Nephron (organoid): ENCODE measurements at regions not wholly inside any gene's neighbourhood (a gene's known extent, or its start where the extent isn't known, plus 50 kb on each side); places are given as distances from the start of the nearest gene placed in this dataset.
"Not testable (repeated sequence)": the region's sequence is repeated elsewhere in the genome, so short reads cannot be mapped to it uniquely, and the experiment has no call there.

Experiments
- H3K27ac Mint-ChIP-seq, 3 experiments: 2 replicates each; pipeline ENCODE4 v1.8.0; 2020; ENCODE audit warnings: mixed read lengths in 3 of 3, mild to moderate bottlenecking in 2 of 3, moderate library complexity in 1 of 3
- H3K27me3 Mint-ChIP-seq: 2 replicates; pipeline ENCODE4 v1.8.0; 2021; ENCODE audit warnings: low read depth, mild to moderate bottlenecking, moderate library complexity, mixed read lengths
- H3K36me3 Mint-ChIP-seq: 2 replicates; pipeline ENCODE4 v1.8.0; 2020; ENCODE audit warnings: low read depth, mixed read lengths
- H3K4me1 Mint-ChIP-seq: 2 replicates; pipeline ENCODE4 v1.8.0; 2020; ENCODE audit warnings: mixed read lengths
- H3K4me3 Mint-ChIP-seq, 3 experiments: 2 replicates each; pipeline ENCODE4 v1.8.0; 2020; ENCODE audit warnings: mild to moderate bottlenecking in 3 of 3, mixed read lengths in 3 of 3, moderate library complexity in 2 of 3
- H3K9me3 Mint-ChIP-seq: 2 replicates; pipeline ENCODE4 v1.8.0; 2020; ENCODE audit warnings: mixed read lengths
- TF ChIP-seq, protein P1 (sequence below), 3 experiments: fragments of 200-600 bp; sonication (generic); IDR thresholded peaks; one replicate each; pipeline ENCODE4 v1.5.0; 2021; ENCODE audit warnings: antibody characterized with exemption in 3 of 3; ENCODE audit not compliant: unreplicated experiment in 3 of 3

DNA sequence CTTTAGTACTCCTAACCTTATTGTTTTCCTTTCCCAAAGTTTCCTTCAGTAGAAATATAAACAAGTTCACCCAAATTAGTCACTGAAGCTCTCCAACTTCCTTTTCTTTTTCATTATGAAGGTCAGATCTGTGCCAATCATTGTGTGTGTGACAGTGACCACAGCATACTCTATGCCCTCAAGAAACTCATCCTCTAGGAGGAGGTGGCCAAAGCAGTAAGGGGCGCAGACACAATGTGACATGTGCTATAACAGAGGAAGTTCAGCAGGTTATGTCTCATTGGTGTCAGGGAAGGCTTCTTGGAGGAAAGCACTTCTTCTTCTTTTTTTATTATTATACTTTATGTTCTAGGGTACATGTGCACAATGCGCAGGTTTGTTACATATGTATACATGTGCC is 60.0 kb upstream of the PSME4 start:
- no peak overlapping the region for H3K4me3 Mint-ChIP-seq
- peaks cover 17% of the 10 kb centered on the region for H3K9me3 Mint-ChIP-seq
- H3K36me3 Mint-ChIP-seq = peaks cover 7% of the 10 kb centered on the region
- no peaks in the 10 kb centered on the region for H3K27me3 Mint-ChIP-seq
- TF ChIP-seq, protein P1, sequence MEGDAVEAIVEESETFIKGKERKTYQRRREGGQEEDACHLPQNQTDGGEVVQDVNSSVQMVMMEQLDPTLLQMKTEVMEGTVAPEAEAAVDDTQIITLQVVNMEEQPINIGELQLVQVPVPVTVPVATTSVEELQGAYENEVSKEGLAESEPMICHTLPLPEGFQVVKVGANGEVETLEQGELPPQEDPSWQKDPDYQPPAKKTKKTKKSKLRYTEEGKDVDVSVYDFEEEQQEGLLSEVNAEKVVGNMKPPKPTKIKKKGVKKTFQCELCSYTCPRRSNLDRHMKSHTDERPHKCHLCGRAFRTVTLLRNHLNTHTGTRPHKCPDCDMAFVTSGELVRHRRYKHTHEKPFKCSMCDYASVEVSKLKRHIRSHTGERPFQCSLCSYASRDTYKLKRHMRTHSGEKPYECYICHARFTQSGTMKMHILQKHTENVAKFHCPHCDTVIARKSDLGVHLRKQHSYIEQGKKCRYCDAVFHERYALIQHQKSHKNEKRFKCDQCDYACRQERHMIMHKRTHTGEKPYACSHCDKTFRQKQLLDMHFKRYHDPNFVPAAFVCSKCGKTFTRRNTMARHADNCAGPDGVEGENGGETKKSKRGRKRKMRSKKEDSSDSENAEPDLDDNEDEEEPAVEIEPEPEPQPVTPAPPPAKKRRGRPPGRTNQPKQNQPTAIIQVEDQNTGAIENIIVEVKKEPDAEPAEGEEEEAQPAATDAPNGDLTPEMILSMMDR (IDR thresholded peaks at IDR 0.05; ENCODE audit: unreplicated experiment in 3 of 3) = no peak
- peaks cover 23% of the 10 kb centered on the region for H3K4me1 Mint-ChIP-seq
- H3K27ac Mint-ChIP-seq = peak overlapping the region in 1 of 3 experiments; percentile 63

DNA sequence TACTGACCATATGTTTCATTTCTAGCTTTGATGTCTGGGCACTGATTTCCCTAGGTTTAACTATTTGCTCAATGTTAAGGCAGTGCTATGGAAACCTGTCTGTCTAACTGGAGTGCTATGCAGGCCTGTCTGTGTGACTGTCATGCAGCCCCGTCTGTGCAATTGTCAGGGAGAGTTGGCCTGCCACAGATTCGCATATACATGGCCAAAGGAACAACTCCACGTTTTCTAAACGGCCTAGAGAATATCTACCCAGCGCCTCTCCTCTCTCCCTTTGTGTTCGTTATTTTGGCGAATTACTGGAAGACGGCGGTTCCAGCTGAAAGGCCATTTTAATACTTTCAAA is 59.6 kb upstream of the PSME4 start:
- TF ChIP-seq, protein P1 (IDR thresholded peaks at IDR 0.05; ENCODE audit: unreplicated experiment in 3 of 3) = no peak

DNA sequence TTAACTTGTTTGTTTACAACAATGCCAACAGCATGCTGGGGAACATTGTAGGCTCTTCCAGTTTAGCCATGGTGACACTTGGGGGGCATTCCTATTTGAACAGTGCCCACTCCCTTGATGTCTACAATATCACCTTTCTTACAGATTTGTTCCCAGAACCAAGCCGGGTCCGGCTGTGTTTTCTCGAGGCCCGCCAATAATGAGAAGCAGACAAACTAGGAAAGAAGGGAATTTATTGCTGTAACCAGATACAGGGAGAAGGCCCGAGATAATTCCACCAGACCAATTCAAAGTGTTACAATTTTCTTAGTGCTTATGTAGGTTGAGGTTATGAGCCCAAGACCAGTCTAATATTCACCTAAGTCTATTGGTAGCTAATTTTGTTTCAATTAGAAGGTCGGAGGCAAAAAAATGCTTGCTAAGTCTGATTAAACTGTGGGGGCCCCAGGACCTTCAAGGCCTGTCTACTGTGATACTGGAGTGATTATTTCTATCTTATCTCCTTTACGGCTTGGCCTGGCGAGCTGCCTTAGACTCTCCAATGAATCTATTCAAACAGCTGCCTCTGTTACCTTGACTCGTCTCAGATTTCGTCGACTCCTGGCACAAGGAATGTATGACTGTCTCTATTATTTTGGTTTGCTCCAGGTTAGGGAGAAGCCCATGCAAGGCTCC is 59.1 kb upstream of the PSME4 start:
- peaks cover 10% of the 10 kb centered on the region for H3K36me3 Mint-ChIP-seq
- H3K27ac Mint-ChIP-seq = peak overlapping the region; percentile 59 to 63 (median 62)
- H3K4me1 Mint-ChIP-seq = peaks cover 23% of the 10 kb centered on the region
- no peaks in the 10 kb centered on the region for H3K27me3 Mint-ChIP-seq
- peaks cover 23% of the 10 kb centered on the region for H3K9me3 Mint-ChIP-seq
- TF ChIP-seq, protein P1 (IDR thresholded peaks at IDR 0.05; ENCODE audit: unreplicated experiment in 3 of 3) = no peak
- no peak overlapping the region for H3K4me3 Mint-ChIP-seq

More for the DNA sequence above, 59.6 kb upstream of the PSME4 start:
- H3K4me1 Mint-ChIP-seq = peaks cover 23% of the 10 kb centered on the region
- peaks cover 7% of the 10 kb centered on the region for H3K36me3 Mint-ChIP-seq
- no peak overlapping the region for H3K4me3 Mint-ChIP-seq
- H3K27me3 Mint-ChIP-seq = no peaks in the 10 kb centered on the region
- peak overlapping the region; percentile 59 to 63 (median 62) for H3K27ac Mint-ChIP-seq
- peaks cover 19% of the 10 kb centered on the region for H3K9me3 Mint-ChIP-seq

DNA sequence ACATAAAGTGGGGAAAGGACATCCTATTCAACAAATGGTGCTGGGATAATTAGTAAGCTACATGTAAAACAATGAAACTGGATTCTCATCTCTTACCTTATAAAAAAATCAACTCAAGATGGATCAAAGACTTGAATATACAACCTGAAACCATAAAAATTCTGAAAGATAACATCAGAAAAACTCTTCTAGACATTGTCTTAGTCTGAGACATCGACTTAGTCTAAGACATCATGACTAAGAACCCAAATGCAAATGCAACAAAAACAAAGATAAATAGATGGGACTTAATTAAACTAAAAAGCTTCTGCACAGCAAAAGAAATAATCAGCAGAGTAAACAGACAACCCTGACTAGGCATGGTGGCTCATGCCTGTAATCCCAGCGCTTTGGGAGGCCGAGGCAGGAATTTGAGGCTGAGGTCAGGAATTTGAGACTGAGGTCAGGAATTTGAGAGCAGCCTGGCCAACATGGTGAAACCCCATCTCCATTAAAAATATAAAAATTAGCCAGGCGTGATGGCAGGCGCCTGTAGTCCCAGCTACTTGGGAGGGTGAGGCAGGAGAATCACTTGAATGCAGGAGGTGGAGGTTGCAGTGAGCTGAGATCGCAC is 54.8 kb upstream of the PSME4 start:
- H3K27ac Mint-ChIP-seq, H3K4me3 Mint-ChIP-seq, H3K27me3 Mint-ChIP-seq: not testable (repeated sequence)
- H3K9me3 Mint-ChIP-seq = peaks cover 29% of the 10 kb centered on the region
- H3K36me3 Mint-ChIP-seq = peaks cover 32% of the 10 kb centered on the region
- H3K4me1 Mint-ChIP-seq = peaks cover 18% of the 10 kb centered on the region

DNA sequence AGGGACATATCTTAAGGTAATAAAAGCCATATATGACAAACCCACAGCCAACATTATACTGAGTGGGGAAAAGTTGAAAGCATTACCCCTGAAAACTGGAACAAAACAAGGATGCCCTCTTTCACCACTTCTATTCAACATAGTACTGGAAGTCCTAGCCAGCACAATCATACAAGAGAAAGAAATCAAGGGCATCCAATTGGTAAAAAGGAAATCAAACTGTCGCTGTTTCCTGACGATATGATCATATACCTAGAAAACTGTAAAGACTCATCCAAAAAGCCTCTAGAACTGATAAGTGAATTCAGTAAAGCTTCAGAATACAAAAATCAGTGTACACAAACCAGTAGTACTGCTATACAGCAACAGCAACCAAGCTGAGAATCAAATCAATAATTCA is 53.8 kb upstream of the PSME4 start:
- Mint-ChIP-seq H3K27me3 (no peaks in the 10 kb centered on the region), H3K4me1 (peaks cover 9% of the 10 kb centered on the region), H3K4me3 (no peak overlapping the region), H3K9me3 (peaks cover 29% of the 10 kb centered on the region), H3K27ac (no peak overlapping the region), H3K36me3 (peaks cover 32% of the 10 kb centered on the region)
- TF ChIP-seq, protein P1 (IDR thresholded peaks at IDR 0.05; ENCODE audit: unreplicated experiment in 3 of 3) = no peak

DNA sequence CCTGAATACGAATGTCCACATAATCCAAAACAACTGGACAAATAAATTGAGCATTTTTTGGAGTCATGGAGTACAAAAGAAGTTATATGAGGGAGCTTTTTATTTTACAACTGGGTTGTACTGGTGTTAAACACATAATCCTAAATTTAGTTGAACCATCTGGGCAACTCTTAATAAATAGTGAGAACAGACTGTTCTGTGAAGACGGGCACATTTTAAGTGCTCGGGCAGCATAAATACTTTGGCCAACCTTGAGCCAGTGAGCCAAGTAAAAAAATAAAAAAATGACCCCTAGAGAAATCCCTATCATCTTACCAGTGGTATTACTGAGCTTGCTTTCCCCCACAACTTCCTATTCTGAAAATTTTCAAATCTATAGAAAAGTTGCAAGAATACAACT is 50.9 kb upstream of the PSME4 start:
- TF ChIP-seq, protein P1 (IDR thresholded peaks at IDR 0.05; ENCODE audit: unreplicated experiment in 3 of 3) = no peak
- peaks cover 25% of the 10 kb centered on the region for H3K9me3 Mint-ChIP-seq
- H3K4me3 Mint-ChIP-seq = no peak overlapping the region
- no peaks in the 10 kb centered on the region for H3K27me3 Mint-ChIP-seq
- H3K4me1 Mint-ChIP-seq = no peaks in the 10 kb centered on the region
- no peak overlapping the region for H3K27ac Mint-ChIP-seq
- H3K36me3 Mint-ChIP-seq = peaks cover 36% of the 10 kb centered on the region
